ENCODE measurements at regions not wholly inside any gene's neighbourhood (a gene's known extent, or its start where the extent isn't known, plus 50 kb on each side); places are given as distances from the start of the nearest gene placed in this dataset.

DNA sequence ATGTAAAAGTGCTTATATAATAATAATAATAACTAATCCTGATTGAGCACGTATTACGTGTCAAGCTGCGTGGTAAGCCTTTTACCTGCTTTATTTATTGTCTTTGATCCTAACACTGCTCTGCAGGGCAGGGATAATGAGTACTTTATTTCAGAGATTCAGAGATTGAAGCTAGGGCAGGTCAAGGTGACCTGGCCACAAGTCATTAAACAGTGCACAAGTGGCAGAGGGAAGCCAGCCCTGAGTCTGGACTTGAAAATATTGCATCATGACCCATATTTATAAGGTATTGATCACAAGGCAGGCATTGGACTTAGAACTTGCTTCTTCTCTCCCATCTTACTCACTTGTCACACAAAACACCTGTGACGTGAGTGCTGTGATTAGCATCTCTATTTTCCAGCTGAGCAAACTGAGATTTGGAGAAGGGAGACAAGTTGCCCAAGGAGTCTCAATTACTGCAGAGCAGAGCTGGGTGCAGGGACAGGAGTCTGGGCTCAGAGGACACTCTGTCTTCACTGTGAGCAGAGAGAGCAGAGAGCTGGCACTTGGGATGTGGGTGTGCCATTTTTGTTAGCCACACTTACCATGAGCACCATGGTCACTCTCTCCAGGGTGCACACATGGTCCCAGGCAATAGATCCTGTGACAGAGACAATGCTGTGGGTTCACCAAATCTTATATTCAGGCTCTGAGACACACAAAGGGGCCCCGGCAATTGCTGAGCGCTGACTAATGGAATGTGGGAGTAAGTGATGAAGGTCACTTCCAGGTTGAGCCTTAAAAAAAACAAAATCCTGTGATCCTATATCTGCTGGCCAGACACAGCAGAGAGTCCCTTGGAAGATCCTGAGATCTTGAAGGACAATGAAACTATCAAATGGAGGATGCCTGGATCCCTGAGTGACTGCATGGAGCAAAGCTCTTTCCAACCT lies 113.2 kb upstream of the MED13L start:
- no peak overlapping the region for H3K4me3 ChIP-seq (ENCODE audit: low read depth, low read length)
- no peak for DNase-seq (ENCODE audit: low read depth)
- TF ChIP-seq, protein P1, sequence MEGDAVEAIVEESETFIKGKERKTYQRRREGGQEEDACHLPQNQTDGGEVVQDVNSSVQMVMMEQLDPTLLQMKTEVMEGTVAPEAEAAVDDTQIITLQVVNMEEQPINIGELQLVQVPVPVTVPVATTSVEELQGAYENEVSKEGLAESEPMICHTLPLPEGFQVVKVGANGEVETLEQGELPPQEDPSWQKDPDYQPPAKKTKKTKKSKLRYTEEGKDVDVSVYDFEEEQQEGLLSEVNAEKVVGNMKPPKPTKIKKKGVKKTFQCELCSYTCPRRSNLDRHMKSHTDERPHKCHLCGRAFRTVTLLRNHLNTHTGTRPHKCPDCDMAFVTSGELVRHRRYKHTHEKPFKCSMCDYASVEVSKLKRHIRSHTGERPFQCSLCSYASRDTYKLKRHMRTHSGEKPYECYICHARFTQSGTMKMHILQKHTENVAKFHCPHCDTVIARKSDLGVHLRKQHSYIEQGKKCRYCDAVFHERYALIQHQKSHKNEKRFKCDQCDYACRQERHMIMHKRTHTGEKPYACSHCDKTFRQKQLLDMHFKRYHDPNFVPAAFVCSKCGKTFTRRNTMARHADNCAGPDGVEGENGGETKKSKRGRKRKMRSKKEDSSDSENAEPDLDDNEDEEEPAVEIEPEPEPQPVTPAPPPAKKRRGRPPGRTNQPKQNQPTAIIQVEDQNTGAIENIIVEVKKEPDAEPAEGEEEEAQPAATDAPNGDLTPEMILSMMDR (IDR thresholded peaks at IDR 0.05; ENCODE audit: insufficient read depth, low read depth, low read length, missing control alignments) = no peak

DNA sequence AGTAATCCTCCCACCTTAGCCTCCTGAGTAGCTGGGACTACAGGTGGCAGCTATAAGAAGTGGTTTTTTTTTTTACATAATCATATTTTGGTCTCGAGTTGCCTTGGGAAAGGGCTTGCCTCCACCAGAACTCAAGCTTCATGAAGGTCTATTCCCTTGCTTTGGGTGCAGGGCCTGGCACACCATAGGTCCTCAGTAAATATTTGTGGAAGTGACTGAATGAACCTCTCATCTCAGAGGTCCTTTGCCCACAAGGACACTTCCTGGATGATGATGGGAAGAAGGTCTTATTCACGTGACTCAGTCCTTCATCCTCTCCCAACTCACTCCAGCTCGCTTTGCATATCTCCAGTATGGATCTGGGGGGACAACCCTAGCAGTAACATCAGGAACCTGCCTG lies 114.0 kb upstream of the MED13L start:
- no peak overlapping the region for H3K4me3 ChIP-seq (ENCODE audit: low read depth, low read length)
- DNase-seq (ENCODE audit: low read depth) = no peak
- TF ChIP-seq, protein P1 (IDR thresholded peaks at IDR 0.05; ENCODE audit: insufficient read depth, low read depth, low read length, missing control alignments) = no peak

DNA sequence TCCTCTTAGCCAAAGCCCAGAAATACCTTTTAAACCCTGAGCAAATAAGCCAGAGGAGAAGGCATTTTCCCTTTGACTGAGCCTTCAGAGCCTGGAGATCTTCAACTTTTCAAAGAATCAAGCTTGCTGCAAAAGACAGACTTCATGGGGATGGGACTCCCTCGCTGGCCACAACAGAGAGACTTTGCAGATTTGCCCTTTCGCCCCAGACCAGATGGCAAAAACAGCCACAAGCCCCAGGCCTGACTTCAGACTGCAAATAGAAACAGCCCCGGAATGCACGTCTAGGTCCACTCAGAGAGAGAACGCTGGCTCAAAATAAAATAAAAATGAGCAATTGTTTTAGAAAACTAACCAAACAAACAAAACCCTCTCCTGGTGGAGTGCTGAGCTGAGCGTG lies 114.6 kb upstream of the MED13L start:
- no peak overlapping the region for H3K4me3 ChIP-seq (ENCODE audit: low read depth, low read length)
- no peak for DNase-seq (ENCODE audit: low read depth)
- TF ChIP-seq, protein P1 (IDR thresholded peaks at IDR 0.05; ENCODE audit: insufficient read depth, low read depth, low read length, missing control alignments) = no peak

DNA sequence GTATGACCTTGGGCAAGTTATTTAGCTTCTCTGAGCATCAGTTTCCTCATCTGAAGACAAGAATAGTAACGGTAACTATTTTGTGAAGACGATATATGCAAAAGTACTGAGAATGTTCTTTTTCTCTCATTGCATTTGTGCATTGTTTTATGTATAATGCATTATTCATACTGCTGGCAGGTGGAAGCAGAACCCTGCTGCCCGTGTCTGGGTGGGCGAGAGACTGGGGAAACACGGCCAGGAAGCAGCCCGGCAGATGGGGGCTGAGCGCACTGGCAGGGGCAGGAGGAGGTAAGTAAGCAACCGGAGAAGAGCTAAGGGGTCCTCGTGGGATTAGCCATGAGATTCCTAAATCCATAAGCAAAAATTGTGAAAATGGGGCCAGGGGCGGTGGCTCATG lies 115.8 kb upstream of the MED13L start:
- TF ChIP-seq, protein P1 (IDR thresholded peaks at IDR 0.05; ENCODE audit: insufficient read depth, low read depth, low read length, missing control alignments) = no peak

DNA sequence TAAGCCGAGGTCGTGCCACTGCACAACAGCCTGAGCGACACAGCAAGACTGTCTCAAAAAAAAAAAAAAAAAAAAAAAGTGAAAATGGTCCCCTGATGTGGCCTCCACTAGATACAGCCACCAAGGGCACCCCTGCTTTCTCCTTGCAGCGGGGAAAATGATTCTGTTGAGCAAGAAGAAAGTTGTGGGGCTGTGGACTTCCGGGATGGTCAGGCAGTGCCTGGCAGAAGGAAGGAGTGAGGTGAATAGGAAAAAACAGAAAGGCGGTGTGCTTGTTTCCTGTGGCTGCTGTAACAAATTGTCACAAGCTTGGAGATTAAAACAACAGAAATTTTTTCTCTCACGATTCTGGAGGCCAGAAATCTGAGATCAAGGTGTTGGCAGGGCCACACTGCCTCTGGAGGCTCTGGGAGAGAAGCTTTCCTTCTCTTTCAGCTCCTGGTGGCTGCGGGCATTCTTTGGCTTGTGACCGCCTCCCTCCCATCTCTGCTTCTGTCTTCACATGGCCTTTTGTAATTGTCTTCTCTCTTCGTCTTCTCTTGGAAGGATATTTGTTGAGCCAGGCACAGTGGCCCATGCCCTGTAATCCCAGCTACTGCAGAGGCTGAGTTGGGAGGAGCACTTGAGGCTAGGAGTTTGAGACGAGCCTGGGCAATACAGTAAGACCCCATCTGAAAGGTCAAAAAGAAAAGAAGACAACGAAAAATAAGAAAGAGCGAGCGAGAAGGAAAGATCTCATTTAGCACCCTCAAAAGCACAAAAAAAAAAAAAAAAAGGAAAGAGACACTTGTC lies 116.6 kb upstream of the MED13L start:
- no peak for DNase-seq (ENCODE audit: low read depth)
- no peak overlapping the region for H3K4me3 ChIP-seq (ENCODE audit: low read depth, low read length)
- TF ChIP-seq, protein P1 (IDR thresholded peaks at IDR 0.05; ENCODE audit: insufficient read depth, low read depth, low read length, missing control alignments) = no peak

More for the DNA sequence above, 115.8 kb upstream of the MED13L start:
- H3K4me3 ChIP-seq (ENCODE audit: low read depth, low read length) = no peak overlapping the region
- no peak for DNase-seq (ENCODE audit: low read depth)

DNA sequence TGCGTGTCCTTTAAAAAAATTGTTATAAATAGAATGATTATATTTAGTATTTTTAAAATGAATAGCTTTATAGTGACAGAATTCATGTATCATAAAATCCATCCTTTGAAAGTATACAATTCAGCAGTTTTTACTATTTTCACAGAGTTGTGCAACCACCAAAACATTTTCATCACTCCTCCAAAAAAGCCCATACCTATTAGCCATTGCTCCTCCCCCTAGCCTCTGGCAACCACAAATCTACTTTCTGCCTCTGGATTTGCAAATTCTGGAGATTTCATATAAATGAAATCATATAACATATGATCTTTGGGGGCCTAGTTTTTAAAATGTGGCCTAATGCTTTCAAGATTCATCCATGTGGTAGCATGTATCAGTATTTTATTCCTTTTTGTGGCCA lies 117.9 kb upstream of the MED13L start:
- TF ChIP-seq, protein P1 (IDR thresholded peaks at IDR 0.05; ENCODE audit: insufficient read depth, low read depth, low read length, missing control alignments) = no peak
- no peak for DNase-seq (ENCODE audit: low read depth)
- H3K4me3 ChIP-seq (ENCODE audit: low read depth, low read length) = no peak overlapping the region

Measured in GM12865 (cell line).